Kidney epithelial cell (primary cell): ENCODE measurements at regions not wholly inside any gene's neighbourhood (a gene's known extent, or its start where the extent isn't known, plus 50 kb on each side); places are given as distances from the start of the nearest gene placed in this dataset.

ENCODE experiments used
- DNase-seq: peaks from one replicate; pipeline ENCODE4 v3.0.0-alpha.2; 2010; ENCODE audit warnings: low read depth
- H3K27me3 ChIP-seq: 2 replicates; pipeline ENCODE4 v1.6.0; 2011; ENCODE audit warnings: low read length; ENCODE audit not compliant: control insufficient read depth, insufficient read depth
- H3K36me3 ChIP-seq: 2 replicates; pipeline ENCODE4 v1.5.1; 2011; ENCODE audit warnings: low read length; ENCODE audit not compliant: control insufficient read depth, insufficient read depth
- H3K4me3 ChIP-seq: 2 replicates; pipeline ENCODE4 v1.5.1; 2011; ENCODE audit warnings: low read depth, mild to moderate bottlenecking, control low read depth, low read length
- CTCF ChIP-seq: IDR thresholded peaks from 2 replicates; pipeline ENCODE4 v1.5.1; 2011; ENCODE audit warnings: mild to moderate bottlenecking, moderate library complexity, low read length, control low read depth, inconsistent platforms; ENCODE audit not compliant: insufficient read depth, poor library complexity, severe bottlenecking

- no peak for TF ChIP-seq CTCF
- Histone ChIP-seq H3K27me3 (no peaks in the 10 kb centered on the region), H3K4me3 (no peak overlapping the region), H3K36me3 (no peaks in the 10 kb centered on the region)
- DNase-seq, result no peak
Observed at GRCh38 chr18:34965108-34965507, 76.1 kb upstream of the MAPRE2 start.

DNA sequence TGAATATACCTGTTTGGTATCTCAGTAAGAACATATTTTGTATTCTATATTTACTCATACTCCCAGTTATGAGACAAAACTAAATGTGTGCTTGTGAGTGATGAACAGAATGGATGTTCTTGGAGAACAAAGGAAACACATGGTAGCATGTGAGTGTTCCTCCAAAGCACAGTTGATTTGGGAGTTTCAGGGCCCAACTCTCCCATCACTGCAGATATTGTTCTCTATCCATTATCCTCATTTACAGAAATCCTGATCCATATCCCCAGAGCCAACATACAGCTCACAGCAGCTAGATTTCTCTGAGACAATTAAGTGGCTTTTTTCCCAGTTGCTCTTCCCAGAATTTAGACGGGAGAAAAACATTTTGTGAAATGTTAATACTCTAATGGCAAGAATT lies 75.6 kb upstream of the MAPRE2 start:
- Histone ChIP-seq H3K27me3 (no peaks in the 10 kb centered on the region), H3K36me3 (no peaks in the 10 kb centered on the region), H3K4me3 (no peak overlapping the region)
- no peak for DNase-seq
- no peak for TF ChIP-seq CTCF

DNA sequence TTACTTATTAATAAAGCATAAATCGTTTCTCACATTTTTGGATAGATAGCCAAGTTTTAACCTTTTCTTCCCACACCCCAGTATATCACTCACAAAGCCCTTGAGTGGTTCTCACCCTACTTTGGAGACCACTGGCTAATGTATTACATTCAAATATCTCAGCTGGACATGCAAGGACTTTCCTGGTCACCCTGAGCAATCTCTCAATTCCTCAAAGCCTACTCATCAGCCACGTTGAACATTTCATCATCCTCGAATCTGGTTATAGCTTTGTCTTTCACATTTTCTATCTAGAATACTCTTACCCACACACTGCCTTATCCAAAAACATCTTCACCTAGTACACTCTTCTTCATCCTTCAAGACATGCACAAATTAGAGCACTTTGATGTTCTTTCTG lies 71.1 kb upstream of the MAPRE2 start:
- no peaks in the 10 kb centered on the region for H3K36me3 ChIP-seq
- H3K4me3 ChIP-seq, result no peak overlapping the region
- TF ChIP-seq CTCF, result no peak
- no peaks in the 10 kb centered on the region for H3K27me3 ChIP-seq
- DNase-seq, result no peak

DNA sequence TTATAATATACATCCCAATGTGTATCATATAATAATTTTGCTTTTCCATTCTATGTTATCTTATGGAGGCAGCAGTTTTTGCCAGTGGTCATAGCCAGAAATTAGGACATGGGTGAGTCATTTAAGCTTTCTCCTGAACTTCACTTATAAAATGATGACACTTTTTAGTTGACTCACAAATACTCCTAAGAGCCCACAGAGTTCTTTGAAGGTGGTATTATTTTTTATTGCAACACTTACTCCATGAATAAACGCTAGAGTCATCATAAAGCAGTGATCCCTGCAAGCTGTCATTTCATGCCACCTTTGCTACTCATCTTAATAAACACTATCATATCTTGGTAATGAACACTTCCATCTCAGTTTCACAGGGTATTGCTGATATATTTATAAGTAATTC lies 69.9 kb upstream of the MAPRE2 start:
- Histone ChIP-seq H3K36me3 (no peaks in the 10 kb centered on the region), H3K4me3 (no peak overlapping the region)

DNA sequence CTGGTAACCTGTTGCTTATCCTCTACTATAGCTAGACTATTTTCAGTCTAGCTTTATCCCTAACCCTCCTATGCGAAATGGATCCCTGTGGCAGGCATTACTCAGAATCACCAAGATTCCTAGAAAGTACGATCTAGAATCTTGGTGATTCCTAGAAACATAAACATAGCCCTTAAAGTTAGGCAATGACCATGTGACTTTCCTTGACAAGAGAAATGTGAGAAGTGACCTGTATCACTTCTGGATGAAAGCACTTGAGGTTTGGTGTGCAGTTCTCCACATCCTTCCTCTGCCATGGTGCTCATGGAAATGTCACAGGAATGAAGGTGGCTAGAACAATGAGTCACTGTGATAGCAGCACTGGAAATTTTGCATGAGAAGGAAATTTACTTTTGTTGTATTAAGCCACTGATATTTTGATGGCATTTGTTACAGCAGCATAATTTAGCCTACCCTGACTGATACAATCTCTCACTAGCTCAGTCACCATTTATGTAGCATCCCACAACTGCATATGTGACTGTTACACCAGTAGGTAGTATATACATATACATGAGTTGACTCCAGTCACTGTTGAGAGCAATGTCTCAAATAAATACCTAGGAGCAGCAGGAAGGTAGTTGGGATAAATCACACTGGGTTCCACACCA lies 68.3 kb upstream of the MAPRE2 start:
- peaks cover 14% of the 10 kb centered on the region for H3K27me3 ChIP-seq
- no peak for TF ChIP-seq CTCF
- no peak for DNase-seq
- H3K4me3 ChIP-seq, result no peak overlapping the region
- no peaks in the 10 kb centered on the region for H3K36me3 ChIP-seq

More for the DNA sequence above, 69.9 kb upstream of the MAPRE2 start:
- no peak for DNase-seq
- H3K27me3 ChIP-seq, result peaks cover 5% of the 10 kb centered on the region
- TF ChIP-seq CTCF, result no peak

DNA sequence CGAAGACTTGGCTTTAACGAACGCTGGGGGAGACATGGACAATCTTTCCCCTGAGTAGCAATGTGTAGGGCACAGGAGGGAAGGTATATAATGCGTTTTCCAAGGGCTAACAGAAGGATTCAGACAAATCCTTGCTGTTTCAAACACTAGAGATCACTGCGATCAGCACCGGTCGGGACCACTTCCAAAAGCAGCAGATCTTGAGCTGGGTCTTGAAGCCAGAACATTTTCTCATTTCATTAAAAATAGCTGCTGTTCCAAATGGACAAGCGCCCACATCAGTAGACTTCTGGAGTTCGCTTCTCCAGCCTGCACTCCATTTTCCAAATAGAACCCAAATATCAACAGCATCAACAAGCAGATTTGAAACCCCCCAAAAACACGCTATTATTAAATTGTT lies 65.1 kb upstream of the MAPRE2 start:
- H3K4me3 ChIP-seq, result no peak overlapping the region
- no peaks in the 10 kb centered on the region for H3K36me3 ChIP-seq
- no peak for TF ChIP-seq CTCF
- no peak for DNase-seq
- peaks cover 14% of the 10 kb centered on the region for H3K27me3 ChIP-seq
